ENCODE measurements at regions not wholly inside any gene's neighbourhood (a gene's known extent, or its start where the extent isn't known, plus 50 kb on each side); places are given as distances from the start of the nearest gene placed in this dataset.

DNA sequence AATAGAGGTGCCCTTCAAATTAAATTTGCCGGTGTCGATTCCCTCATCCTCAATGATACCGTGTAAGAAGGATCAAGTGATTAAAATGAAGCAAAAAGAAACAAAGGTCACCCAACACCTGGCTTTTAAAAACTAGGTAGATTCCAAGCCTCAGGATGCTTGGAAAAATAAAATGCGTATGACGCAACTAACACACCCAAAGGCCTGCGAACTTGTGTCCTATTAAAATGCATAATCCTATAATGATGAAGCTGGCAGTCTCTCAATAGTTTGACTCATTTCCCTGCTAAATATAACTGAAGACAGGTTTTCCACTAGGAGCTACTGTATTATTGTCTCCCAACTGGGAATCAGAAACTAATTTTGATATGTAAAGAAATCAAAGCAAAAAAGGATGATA is 263.2 kb downstream of the DHX15 start:
- no peaks in the 10 kb centered on the region for H3K9me3 ChIP-seq
- intact Hi-C loops (cut with DNase I; ENCODE audit: low total_unique reads), result no loop called here
- no peak overlapping the region for H3K27ac ChIP-seq
- TF ChIP-seq, protein P1, sequence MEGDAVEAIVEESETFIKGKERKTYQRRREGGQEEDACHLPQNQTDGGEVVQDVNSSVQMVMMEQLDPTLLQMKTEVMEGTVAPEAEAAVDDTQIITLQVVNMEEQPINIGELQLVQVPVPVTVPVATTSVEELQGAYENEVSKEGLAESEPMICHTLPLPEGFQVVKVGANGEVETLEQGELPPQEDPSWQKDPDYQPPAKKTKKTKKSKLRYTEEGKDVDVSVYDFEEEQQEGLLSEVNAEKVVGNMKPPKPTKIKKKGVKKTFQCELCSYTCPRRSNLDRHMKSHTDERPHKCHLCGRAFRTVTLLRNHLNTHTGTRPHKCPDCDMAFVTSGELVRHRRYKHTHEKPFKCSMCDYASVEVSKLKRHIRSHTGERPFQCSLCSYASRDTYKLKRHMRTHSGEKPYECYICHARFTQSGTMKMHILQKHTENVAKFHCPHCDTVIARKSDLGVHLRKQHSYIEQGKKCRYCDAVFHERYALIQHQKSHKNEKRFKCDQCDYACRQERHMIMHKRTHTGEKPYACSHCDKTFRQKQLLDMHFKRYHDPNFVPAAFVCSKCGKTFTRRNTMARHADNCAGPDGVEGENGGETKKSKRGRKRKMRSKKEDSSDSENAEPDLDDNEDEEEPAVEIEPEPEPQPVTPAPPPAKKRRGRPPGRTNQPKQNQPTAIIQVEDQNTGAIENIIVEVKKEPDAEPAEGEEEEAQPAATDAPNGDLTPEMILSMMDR (IDR thresholded peaks at IDR 0.05), result no peak
- H3K4me3 ChIP-seq, result no peak overlapping the region
- no peak for DNase-seq
- no peaks in the 10 kb centered on the region for H3K27me3 ChIP-seq
- no peaks in the 10 kb centered on the region for H3K36me3 ChIP-seq
- H3K4me1 ChIP-seq, result no peaks in the 10 kb centered on the region

DNA sequence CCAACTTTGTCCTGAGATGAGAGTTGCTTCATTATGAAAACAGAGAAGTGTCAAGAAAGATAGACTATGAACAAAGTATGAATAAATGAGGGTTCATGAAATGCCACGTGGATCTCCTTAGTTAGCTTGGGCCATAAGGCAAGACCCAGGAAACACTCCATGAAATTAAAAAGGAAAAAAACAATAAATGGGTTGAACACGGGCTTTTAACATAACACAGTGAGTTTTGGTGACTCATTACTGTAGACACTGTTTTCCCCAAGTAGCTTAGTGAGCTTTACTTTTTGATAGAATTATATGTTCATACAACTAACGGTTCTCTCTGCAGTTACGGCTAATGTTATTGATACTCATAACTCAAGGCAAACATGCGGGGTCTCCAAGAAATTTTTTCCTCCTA is 265.0 kb downstream of the DHX15 start:
- TF ChIP-seq, protein P1 (IDR thresholded peaks at IDR 0.05), result no peak
- H3K36me3 ChIP-seq, result no peaks in the 10 kb centered on the region
- intact Hi-C loops (cut with DNase I; ENCODE audit: low total_unique reads), result no loop called here
- H3K9me3 ChIP-seq, result no peaks in the 10 kb centered on the region
- no peaks in the 10 kb centered on the region for H3K4me1 ChIP-seq
- H3K27me3 ChIP-seq, result no peaks in the 10 kb centered on the region
- DNase-seq, result no peak
- H3K27ac ChIP-seq, result no peak overlapping the region
- no peak overlapping the region for H3K4me3 ChIP-seq

DNA sequence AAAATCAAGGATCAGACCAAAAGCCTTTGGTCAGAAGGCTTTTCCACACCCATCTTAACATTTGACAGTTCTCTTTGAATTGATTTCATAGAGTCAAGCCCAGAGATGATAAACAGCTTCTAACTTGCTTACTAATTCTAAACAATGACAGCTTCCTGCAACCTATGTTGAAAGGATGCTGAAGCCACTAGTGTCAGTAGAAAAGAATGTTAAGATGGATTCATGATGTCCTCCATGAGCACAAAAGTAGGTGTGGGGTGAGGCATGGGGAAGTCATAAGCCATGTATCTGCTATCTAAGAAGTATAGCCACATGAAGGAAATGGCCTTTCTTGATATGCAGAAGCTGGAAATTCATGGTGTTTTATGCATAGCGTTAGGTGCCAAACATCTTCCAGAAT is 269.3 kb downstream of the DHX15 start:
- intact Hi-C loops (cut with DNase I; ENCODE audit: low total_unique reads), result no loop called here

DNA sequence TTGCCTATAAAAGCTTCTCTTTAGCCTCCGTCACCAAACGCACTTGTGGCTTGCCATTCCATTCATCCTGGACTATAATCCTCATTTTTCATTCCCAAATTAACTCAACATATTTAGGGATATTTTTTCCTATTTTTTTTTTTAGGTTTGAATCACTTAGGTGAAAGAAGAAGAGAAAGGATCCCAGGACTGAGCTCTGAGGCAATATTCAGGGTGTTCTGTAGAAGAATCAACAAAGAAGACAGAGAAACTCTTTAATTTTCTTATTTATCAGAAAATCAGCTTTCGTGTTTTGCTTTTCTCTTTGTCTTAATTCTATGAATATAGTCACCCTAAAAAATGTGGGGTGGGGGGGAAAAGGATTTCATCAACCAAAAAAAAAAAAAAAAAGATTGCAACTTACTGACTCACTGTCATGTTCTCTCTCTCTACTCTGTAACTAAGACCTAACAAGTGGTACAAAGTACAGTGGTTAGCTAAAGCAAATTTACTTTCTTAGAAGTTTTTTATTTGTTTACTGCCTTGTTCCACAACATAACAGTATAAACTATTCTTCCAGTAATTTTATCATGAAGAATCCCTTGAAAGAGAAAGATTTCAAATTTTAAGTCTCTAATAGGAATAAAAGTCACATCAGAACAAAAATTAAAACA is 272.0 kb downstream of the DHX15 start:
- Histone ChIP-seq H3K4me3 (no peak overlapping the region), H3K27me3 (no peaks in the 10 kb centered on the region), H3K4me1 (no peaks in the 10 kb centered on the region), H3K27ac (no peak overlapping the region), H3K9me3 (no peaks in the 10 kb centered on the region), H3K36me3 (no peaks in the 10 kb centered on the region)
- intact Hi-C loops (cut with DNase I; ENCODE audit: low total_unique reads), result no loop called here
- DNase-seq, result no peak
- TF ChIP-seq, protein P1 (IDR thresholded peaks at IDR 0.05), result no peak

More for the DNA sequence above, 269.3 kb downstream of the DHX15 start:
- no peak for DNase-seq
- Histone ChIP-seq H3K36me3 (no peaks in the 10 kb centered on the region), H3K9me3 (no peaks in the 10 kb centered on the region), H3K4me3 (no peak overlapping the region), H3K4me1 (no peaks in the 10 kb centered on the region), H3K27ac (no peak overlapping the region), H3K27me3 (no peaks in the 10 kb centered on the region)
- TF ChIP-seq, protein P1 (IDR thresholded peaks at IDR 0.05), result no peak

DNA sequence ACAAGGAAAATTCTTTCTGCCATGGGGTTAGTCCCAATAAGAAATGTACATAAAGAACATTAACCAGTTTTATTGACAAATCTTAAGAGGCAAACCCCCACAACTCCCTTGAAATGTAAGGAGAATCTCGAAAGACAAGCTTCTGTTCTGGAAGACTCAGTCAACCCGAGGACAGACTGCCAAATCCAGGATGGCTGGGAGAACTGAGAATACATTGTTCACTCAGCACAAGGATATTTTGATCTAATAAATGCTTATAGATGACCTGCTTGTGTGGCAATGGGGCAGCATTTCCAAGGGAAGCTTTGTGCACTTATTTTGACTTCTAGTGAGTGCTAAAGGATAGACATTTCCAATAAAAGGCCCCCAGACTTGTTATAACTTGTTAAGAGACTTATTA is 280.4 kb downstream of the DHX15 start:
- TF ChIP-seq, protein P1 (IDR thresholded peaks at IDR 0.05), result no peak
- H3K9me3 ChIP-seq, result no peaks in the 10 kb centered on the region
- intact Hi-C loops (cut with DNase I; ENCODE audit: low total_unique reads), result no loop called here
- no peaks in the 10 kb centered on the region for H3K36me3 ChIP-seq
- no peak for DNase-seq
- H3K27ac ChIP-seq, result no peak overlapping the region
- H3K4me3 ChIP-seq, result no peak overlapping the region
- no peaks in the 10 kb centered on the region for H3K4me1 ChIP-seq
- H3K27me3 ChIP-seq, result no peaks in the 10 kb centered on the region

DNA sequence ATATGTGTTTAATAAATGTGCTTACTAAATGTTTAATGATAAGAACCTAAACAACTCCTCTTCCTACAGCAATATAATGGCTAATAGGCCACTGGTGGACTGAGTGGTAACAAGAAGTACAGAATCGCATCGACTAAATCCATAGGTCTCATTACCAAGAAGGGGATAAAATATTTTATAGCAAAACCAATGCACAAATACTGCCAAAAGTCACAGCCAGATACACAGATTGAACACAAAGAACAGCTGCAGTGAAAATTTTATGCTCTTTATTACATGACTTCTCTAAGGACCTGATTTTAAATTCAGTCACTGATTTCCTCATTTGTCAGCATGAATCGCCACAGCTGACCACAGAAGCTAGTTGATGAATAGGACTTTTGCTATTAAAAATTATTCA is 285.4 kb downstream of the DHX15 start:
- no peaks in the 10 kb centered on the region for H3K4me1 ChIP-seq
- no peaks in the 10 kb centered on the region for H3K27me3 ChIP-seq
- no peak for DNase-seq
- intact Hi-C loops (cut with DNase I; ENCODE audit: low total_unique reads), result no loop called here
- H3K4me3 ChIP-seq, result no peak overlapping the region
- H3K9me3 ChIP-seq, result no peaks in the 10 kb centered on the region
- TF ChIP-seq, protein P1 (IDR thresholded peaks at IDR 0.05), result no peak
- H3K27ac ChIP-seq, result no peak overlapping the region
- H3K36me3 ChIP-seq, result no peaks in the 10 kb centered on the region

All from tibial artery (tissue), 4 donors.